UCSD-AML1 (cell line): ENCODE measurements at regions not wholly inside any gene's neighbourhood (a gene's known extent, or its start where the extent isn't known, plus 50 kb on each side); places are given as distances from the start of the nearest gene placed in this dataset.
"Not testable (repeated sequence)": the region's sequence is repeated elsewhere in the genome, so short reads cannot be mapped to it uniquely, and the experiment has no call there.

Experiments used
- DNase-seq: peaks from one replicate; lab custom pipeline; 2025; ENCODE audit not compliant: unreplicated experiment; lab: John Stamatoyannopoulos, UW

DNA sequence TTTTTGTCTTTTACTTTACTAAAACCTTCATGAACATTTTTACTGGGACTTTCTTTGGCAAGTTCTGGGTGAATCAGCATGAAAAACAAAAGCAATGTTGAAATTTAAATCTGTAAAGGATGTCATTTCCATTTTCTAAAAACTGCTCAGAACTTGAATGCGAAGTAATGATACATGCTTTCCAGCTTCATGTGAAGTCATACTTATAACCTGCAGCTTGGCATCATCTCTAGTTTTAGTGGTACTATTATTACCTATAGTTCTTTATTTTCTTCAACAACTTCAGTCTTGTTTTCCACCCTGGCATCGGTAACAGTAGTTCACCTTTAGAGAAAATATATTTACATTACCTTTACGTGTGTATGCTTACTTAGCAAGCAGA is 421.4 kb upstream of the DIPK2B start:
- no peak for DNase-seq

DNA sequence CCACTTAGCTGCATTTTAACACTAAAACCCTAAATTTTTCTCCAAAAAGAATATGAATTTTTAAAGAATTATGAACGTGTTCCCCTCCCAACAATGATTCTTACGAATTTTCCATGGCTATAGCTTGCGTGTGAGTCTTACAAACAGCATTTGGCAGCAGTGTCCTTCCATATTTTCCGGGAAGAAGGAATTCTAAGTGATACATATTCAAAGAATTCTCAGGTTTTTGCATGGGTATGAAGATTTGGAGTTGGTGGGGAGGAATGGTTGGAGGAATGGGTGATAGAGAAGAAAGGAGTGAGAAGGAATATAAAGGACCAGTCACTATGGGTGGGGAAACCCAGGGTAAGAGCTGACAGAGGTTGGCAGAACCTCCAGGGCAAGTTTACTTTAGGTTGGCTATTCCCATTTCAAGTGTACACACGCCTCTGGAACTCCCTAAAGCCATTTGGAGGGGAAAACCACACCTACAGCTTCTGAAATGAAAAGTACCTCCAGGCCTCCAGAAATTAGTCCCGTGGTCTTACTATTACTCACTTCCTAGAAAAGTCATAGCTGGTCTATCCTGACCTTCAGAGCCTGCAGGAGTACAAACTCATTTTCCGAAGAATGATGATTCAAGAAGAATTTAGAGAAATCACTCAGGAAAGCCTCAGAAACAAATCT is 420.8 kb upstream of the DIPK2B start:
- no peak for DNase-seq

DNA sequence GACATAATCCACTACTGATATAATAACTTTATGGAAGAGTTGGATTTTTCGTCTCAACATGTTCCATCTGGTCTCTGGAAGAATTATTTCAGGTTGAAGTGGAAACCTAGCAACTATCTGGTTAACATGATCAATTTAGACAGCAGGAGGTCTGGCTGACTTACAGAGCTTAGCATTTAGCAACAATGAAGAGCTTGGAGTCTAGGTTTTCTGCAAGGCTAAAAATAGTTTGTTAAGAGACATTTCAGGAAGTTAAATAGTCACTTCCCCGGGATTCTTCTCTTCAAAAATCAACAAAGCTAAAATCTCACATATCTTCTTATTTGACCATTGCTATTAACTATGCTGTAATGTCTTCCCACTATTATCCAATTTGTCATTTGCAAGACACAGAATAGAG is 418.6 kb upstream of the DIPK2B start:
- no peak for DNase-seq

DNA sequence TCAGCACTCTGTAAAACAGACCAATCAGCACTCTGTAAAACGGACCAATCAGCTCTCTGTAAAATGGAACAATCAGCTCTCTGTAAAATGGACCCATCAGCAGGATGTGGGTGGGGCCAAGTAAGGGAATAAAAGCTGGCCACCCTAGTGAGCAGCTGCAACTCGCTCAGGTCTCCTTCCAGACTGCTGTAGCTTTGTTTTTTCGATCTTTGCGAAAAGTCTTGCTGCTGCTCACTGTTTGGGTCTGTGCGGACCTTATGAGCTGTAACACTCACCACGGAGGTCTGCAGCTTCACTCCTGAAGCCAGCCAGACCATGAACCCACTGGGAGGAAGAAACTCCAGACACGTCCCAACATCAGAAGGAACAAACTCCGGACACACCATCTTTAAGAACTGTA is 414.9 kb upstream of the DIPK2B start:
- not testable (repeated sequence) for DNase-seq

DNA sequence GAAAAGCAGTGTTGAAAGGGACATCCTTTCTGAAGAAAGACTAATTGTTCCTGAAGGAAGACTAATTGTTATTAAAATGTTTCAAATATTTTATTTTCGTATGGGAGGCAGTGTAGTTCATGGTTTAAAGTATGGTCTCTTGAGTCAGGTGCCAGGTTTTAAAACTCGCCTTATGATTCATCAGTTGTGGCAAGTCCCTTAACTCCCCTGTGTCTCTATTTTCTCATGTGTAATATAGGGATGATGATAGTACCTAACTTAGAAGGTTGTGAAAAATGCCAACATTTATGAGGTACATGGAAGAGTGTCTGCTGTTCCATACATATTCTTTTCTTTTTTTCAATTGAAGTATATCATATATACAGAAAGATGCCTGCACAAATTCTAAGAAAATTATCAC is 414.2 kb upstream of the DIPK2B start:
- DNase-seq: no peak

DNA sequence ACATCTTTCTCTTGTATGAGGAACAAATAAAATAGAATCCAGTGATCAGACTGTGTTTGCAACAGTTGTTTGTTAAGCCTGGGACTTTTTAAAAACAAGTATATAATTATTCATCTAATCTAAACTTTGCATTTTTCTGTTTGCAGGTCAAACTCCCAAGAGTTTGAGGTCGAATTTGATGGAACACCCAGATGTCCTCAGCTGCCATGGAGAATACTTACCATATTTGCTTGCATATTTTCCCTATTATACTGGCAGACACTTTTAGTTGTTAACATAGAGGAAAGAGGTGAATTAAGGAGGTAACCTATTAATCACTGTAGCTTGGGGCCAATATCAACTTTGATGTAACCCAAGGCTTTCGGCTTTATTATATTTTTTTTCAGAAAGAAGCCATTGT is 401.5 kb upstream of the DIPK2B start:
- DNase-seq: no peak

DNA sequence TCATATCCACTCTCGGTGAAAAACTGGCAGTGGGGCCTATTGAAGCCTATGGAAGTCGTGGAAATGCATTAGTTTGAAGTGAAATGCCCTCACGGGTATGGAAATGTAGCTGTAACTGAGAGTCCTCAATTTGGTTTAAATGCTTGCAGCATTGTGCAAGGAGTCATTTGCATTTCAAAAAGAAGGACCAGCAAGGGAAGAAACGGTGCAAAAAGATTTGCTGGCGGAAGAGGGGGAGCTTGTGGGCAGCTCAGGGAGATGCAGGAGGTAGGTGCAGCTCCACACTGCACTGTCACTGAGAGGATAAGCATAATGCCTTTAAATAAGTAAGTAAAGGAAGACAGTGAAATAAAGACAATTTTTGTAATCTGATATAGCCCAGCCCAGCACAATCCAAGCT is 400.4 kb upstream of the DIPK2B start:
- DNase-seq: no peak

DNA sequence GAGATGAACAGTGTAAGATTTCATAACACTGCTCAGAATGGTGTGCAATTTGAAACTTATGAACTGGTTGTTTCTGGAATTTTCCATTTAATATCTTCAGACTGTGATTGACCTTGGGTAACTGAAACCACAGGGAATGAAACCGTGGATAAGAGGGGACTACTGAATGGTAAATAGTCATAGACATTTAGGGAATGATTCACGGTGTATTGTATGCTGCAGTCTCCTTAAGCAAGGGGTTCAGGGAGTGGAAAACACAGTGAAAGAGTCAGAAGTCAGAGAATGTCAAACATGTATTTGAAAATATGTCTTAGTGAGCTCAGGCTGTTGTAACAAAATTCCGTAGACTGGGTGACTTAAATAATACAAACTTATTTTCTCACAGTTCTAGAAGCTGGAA is 398.2 kb upstream of the DIPK2B start:
- no peak for DNase-seq

DNA sequence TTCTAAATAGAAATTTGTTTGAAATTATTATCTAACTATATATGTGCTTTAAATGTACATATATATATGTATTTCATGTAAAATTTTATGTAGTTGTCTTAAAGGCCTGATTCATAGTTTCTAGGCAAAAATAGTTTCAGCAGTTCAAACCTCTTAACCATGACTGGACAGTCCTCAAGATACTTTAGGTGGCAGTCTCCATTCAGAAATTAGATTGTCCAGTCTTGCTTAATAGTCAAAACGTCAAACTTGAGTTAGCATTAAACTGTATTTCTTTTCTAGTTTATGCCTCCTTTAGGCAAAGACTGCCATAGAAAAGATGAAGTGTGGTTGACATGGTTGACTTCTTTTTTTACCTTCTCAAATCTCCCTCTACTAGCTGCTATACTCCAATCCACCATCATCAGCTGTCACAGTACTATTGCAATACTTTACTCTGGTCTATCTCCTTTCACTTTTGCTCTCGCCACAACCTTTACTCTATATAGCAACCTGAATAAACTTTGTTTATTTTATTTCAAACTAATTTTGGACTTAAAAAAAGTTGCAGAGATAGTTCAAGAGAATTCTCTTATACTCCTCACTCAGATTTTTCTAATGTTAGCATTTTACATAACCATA is 395.6 kb upstream of the DIPK2B start:
- DNase-seq: no peak

DNA sequence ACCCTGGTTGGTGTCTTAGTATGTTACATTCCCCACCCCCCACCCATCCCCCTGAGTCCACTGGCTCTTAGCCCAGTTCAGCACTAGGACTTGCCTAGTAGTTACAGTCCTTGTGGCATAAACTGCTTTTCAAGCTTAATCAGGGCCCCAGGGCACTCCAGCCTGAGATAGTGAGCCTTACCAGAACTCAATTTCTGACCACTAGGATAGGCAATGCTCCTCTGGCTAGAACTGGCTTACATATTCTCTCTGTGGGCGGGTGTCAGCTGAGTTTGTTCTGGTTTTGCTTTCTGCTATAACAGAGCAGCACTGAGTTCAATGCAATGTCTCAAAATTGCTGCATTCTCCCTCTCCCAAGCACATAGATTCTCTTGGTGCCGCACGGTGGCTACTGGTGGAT is 391.4 kb upstream of the DIPK2B start:
- DNase-seq: no peak

DNA sequence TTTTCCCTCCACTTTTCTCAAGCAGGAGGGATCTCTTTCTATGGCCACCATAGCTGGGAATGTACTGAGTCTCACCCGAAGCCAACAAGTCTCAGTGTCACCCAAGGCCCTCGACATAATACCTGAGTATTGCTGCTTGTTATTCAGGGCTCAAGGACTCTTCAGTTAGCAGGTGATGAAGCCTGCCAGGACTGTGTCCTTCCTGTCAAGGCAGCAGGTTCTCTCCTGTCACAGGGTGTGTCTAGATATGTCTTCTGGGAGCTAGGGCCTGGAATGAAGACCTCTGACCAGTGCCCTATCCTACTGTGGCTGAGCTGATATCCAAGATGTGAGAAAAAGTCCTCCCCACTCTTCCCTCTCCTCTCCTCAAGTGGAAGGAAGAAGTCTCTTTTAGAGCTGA is 391.0 kb upstream of the DIPK2B start:
- no peak for DNase-seq

DNA sequence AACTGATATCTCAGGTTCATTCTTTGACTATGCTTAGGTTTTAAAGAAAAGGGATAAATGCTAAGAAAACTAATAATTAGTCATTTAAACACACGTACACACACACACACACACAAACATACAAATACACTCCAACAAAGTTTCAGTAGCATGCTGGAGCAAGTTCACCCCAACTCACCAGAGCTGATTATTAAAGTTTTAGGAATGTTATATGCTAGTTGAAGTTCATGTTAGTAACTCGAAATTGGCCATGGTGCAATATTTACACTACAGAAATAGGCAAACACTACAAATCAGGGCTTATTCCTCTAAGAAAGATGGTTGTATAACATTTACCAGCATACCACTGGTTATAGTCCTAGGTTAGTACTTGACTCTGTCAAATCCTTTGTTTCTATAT is 384.0 kb upstream of the DIPK2B start:
- DNase-seq: no peak

DNA sequence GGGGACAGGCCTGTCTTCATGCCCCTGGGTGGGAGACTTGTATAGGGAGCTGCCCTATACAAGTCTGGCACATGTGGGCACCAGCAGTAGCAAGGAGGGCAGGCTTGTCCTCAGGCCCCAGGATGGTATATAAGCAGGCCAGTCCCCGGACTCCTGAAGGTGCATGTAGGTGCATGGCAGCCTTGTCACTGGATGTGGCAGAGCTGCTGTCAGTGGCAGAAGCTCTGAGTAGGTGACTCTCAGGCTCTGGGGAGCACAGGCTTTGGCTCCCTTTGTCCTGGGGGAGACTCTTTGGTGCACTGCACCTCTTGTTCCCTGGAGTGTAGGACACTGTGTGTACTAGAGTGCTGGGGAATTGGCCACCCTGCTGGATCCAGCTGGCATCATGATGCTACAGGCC is 376.7 kb upstream of the DIPK2B start:
- DNase-seq: no peak

DNA sequence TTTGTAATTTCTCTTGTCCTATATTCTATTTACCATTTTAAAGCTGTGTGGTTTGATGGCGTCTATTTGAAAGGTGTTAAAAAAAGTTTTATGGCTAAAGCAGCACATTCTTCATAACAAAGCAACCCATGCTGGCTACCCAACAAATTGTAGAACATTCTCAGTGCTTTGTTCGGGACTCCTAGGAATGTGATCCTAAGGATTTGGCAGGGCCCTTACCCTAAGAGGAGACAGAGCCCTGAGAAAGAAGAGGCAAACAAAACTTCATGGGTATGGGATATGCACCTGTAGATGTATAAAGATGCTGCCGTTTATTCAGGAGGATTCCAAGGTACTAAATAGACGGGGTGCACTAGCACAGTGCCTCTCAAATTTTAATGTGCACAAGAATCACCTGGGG is 370.8 kb upstream of the DIPK2B start:
- DNase-seq: no peak

DNA sequence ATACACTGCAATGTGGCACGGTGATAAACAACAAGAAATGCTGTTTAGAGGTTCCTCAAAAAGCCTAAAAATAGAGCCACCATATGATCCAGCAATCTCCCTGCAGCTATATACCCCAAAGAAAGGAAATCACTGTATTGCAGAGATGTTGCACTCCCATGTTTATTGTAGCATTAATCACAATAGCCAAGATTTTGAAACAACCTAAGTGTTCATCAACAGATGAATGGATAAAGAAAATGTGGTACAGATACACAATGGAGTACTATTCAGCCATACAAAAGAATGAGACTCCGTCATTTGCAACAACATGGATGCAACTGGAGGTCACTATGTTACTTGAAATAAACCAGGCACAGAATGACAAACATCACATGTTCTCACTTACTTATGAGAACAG is 365.8 kb upstream of the DIPK2B start:
- DNase-seq: no peak

DNA sequence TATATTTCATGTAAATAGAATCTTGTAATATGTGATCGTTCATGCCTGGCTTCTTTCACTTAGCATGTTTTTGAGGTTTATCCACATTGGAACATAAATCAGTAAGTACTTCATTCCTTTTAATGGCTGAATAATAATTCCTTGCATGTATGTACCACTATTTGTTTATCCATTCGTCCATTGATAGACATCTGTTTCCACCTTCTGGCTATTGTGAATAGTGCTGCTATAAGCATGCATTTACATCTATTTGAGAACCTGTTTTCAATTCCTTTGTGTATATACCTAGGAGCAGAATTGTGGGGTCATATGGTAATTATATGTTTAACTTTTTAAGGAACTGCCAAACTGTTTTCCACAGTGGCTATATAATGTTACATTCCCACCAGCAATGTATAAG is 356.7 kb upstream of the DIPK2B start:
- DNase-seq: no peak

DNA sequence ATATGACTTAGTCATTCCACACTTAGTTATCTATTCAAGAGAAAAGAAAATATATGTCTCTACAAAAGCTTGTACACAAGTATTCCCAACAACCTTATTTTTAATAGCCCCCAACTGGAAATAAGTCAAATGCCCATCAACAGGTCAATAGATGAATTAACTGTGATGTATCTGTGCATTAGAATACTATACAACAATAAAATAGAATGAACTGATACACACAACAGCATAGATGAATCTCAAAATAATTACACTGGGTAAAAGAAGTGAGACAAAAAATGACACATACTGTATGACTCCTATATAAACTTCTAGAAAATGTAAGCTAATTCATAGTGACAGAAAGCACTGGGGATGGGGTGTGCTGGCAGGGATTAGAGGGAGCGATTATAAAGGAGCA is 354.1 kb upstream of the DIPK2B start:
- DNase-seq: no peak

DNA sequence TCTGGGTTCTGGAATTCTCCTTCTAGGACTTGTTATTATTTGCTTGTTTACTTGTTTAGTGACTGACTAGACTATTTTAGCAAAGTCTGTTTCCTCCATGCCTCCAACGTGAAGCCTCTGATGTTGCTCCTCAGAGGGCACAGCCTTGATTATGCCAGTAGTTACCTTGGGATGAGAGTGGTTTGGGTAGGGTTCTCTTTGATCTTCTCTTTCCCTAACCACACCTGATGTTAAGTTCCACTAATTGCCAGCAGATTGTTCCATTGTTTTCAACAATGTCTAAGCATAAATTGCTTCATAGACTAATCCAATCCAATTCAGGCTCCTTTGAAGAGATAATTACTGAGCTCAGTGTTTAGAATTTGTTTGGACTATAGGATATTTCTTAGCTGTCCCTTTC is 352.7 kb upstream of the DIPK2B start:
- no peak for DNase-seq

DNA sequence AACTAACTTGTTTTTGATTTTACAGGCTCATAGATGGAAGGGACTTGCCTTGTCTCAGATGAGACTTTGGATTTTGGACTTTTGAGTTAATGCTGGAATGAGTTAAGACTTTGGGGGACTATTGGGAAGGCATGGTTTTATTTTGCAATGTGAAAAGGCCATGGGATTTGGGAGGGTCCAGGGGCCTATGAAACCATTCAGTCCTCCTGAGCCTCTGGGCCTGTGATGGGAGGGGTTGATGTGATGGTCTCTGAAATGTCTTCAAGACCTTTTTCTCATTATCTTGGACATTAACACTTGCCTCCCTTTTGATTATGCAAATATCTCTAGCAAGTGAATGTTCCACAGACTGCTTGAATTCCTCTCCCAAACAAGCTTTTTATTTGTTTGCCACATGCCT is 346.0 kb upstream of the DIPK2B start:
- DNase-seq: not testable (repeated sequence)

DNA sequence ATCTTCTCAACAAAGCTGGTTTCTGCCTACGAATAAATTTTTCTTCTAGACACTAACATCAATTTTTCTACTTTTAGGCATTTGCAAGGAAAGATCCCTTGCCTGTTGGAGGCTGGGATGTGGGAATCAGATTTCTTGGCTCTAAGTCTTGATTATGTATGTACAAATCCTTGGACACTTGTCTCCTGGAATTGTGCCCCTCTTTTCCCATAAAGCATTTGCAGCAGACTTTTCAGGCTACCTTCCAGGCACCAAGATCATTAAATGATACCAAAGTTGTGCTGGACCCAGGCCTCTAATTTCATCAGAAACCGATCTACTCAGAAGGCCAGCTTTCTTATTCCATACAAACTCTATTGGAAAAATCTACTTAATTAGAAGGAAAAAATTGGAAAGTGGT is 339.5 kb upstream of the DIPK2B start:
- no peak for DNase-seq

DNA sequence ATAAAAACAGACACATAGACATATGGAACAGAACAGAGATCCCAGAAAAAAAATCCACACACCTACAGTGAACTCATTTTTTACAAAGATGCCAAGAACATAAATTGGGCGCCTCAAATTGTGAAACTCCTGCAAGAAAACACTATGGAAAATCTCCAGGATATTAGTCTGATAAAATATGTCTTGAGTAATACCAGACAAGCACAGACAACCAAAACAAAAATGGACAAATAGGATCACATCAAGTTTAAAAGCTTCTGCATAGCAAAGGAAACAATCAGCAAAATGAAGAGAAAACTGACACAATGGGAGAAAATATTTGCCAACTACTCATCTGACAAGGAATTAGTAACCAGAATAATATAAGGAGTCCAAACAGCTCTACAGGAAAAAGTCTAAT is 337.3 kb upstream of the DIPK2B start:
- no peak for DNase-seq

DNA sequence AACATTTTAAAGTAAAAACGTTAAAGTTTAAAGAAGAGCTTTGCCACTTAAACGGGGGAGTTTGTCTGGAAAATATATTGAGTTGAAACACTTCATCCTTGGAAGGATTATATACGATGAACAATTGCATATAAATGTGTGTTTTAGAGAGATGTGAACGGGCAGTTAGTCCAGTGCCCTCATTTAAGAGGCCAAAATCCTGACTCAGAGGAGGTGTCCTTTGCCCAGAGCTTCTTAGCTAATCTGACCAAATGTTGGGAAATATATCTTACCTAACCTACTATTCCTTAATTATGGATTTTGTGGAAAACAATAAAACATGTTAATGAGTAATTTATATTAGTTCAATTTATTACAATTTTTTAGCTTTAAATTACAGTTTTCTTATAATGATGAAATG is 327.2 kb upstream of the DIPK2B start:
- no peak for DNase-seq

DNA sequence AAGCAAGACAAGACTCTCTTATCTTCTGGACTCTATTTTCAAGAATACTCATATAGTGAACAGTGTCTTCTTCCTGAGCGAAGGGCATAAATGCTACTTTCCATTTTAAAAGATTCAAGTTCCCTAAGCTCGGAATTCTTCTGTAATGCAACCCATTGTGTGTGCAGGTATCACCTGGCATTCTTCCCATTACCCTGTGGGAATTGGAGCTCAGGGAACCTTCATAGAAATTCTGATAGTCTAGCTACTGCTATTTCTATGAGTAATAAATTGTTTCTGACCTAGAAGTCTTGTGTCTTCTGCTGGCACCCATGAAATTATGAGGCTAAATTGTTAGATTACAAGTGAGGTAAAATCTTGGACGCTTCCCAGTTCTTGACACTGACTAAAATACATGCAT is 324.1 kb upstream of the DIPK2B start:
- no peak for DNase-seq
